T follicular helper cell (primary cell): ENCODE measurements at regions not wholly inside any gene's neighbourhood (a gene's known extent, or its start where the extent isn't known, plus 50 kb on each side); places are given as distances from the start of the nearest gene placed in this dataset.
"Not testable (repeated sequence)": the region's sequence is repeated elsewhere in the genome, so short reads cannot be mapped to it uniquely, and the experiment has no call there.

Experiments used
- DNase-seq: peaks from one replicate; pipeline ENCODE4 v3.0.0-alpha.2; 2020; ENCODE audit warnings: low read depth

DNA sequence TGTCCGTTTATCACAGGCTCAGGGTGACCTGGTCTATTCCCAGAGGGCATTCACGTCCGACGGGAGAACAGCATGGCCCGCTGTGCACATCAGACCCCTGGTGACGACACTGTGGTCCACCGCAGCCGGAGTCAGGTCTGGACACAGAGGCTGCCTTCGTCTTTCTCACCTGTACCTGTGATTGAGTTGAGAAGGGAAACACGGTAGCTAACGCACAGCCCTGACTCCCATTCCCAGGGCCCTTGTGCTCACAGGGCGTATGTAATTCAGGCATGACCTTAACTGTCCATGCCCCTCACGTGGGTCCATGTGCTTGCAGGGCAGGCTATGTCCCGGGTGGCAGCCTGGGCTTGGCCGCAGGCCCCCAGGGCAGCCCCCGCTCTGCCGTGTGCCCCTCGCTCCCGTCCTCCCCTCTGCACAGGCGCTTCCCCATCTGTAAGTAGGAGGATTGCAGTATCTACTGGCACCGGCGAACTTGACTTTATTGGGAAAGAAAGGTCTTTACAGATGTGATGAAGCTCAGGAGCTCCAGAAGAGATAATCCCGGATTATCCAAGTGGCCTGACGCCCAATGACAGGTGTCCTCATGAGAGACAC, 221.3 kb upstream of the TCERG1L start:
- DNase-seq: no peak

DNA sequence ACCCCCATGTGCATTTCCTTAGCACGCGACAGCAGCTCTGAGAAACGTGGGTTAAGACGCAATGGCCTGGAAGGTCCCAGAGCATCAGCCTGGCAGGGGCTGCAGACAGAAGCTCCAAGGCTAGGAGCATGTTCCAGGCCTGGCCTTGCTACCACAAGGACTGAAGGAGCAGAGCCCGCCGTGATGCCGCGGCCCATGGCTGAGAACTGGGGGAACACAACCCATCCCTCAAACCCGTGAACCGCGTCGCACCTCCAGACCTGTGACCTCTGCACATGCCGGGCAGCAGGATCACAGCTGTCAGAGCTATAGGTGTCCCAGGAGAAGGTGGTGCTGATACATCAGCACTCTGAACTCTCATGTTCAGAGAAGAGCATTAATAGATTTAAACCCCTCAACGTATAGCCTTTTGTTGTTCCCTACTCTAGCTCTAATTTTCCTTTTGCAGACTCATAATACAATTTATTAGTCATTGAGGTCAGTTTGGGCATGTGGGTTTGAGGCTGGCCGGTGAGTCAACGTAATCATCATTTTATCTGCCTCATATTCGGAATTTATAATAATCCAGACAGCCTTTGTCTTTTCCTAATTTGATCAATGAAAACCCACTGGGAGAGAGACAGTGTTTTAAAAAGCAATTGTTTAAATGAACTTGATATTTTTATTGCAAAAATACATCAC, 222.5 kb upstream of the TCERG1L start:
- DNase-seq: no peak

DNA sequence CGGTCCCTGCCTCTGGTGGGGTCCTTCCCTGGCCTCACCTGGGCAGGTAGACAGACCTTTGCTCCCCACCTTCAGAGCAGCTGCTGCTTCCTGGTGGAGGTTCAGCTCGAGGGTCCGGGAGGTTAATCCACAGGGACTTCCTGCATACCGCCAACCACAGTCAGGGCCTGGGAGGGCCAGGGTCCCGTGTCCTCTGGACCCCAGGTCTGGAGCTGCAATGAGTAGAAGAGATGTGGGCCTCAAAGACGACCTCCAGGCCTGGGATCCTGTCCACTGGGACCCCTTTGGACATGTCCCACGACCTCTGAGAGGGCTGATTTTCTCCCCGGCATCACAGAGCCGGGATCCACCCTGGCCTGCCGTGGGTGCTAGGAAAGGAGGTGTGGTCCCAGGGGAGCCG, 223.3 kb upstream of the TCERG1L start:
- DNase-seq: no peak

DNA sequence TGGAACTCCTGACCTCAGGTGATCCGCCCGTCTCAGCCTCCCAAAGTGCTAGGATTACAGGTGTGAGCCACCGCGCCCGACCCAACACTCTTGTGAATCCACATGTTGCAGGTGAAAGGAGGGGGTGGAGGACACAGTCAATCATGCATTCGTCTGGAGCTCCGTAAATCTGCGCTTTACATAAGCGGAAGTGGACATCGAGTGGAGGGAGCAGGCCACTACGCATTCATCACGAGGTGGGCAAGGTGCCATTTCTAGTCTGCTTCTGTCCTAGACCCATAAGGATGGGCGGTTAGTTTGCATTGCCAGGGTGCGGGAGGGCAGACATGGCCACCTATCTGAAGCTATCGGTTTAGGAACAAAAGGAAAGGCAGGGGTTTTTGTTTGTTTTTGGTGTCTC, 225.2 kb upstream of the TCERG1L start:
- no peak for DNase-seq

DNA sequence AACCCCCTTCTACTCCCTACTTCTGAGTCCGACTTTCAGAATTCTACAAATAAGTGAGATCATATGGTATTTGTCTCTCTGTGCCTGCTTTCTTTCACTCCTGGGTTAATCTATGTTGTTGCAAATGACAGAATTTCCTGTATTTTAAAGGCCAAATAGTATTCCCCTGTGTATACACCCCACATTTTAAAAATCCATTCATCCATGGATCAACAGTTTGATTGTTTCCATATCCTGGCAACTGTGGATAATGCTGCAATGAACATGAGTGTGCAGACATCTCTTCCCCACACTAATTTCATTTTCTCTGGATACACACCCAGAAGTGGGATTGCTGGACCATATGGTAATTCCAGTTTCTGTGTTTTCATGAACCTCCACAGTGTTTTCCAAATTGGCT, 225.8 kb upstream of the TCERG1L start:
- no peak for DNase-seq

DNA sequence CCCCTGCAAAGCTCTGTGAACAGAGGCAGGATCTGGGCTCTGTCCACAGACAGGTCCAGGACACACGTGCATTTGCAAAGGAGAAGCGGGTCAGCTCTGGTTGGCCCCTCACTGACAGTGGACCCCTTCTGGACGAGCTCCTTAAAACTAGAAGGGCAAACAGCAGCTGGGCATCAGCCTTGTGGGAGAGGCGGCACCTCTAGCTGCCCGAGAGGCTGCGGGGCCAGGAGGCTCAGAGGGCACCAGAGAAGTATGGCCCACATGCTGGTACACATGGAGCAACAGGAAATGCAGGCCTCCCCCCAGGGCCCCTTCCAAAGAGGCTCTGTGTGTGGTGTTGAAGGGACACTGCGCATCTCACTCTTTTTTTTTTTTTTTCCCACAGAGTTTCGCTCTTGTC, 233.0 kb upstream of the TCERG1L start:
- DNase-seq: no peak

DNA sequence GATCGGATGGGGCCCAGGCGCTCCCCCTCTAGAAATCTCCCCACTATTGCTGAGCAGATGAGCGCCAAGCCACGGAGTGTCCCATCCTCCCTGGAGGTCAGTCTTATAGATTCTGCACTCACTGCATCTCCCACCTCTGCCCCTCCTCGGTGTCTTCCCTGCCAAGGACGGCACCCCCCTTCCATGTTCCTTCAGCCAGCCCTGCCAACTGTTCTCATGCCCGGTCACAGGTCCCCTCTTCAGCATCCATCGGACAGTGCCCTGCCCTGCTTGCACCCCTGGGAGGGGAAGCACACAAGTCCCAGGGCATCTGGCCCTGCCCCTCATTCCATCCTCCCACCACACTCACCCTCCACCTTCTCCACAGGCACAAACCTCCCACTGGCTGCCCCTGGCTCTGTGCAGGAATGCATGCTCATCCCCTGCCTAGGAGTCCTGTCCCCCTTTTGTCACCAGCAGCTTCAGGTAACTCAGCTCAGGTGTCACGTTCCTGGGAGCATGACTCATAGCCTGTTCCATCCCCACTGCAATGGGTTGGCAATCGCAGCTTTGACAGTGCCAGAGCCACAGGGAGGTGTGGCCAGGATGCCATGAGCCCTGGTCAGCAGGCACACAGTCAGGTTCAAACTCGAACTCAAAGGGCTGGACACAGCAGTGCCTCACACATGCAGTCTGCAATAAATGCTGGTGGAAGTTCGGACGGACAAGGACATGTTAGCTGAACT, 234.7 kb upstream of the TCERG1L start:
- DNase-seq: no peak

DNA sequence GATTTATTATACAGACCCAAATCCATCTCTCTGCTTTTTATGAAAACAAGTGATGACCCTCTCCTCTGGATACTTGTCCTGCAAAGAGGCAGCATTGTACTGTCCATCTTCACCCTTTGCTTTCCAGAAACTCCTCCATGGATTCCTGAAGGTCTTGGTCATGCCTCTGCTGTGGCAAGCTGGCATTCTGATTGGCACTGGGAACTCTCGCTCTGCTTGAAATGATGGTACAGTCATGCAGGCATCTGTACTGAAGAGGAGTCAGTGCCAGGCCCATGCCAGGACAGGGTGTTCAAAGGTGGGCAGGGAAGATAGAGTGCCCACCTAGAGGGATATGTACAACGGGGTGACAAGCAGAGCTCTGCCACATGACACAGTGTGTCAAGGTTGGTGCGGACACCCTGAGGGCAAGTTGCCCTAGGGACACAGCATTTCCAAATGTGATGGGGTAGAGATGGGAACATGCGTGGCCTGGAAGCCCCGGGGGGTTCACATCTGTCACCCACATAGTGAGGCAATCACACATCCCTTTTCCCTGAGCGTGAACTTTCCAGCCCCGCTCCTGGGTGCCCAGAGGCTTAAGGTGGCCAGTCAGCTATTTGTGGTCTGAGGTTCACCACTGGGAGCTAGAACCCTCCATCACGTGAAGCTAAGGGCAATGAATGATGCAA, 235.7 kb upstream of the TCERG1L start:
- no peak for DNase-seq

DNA sequence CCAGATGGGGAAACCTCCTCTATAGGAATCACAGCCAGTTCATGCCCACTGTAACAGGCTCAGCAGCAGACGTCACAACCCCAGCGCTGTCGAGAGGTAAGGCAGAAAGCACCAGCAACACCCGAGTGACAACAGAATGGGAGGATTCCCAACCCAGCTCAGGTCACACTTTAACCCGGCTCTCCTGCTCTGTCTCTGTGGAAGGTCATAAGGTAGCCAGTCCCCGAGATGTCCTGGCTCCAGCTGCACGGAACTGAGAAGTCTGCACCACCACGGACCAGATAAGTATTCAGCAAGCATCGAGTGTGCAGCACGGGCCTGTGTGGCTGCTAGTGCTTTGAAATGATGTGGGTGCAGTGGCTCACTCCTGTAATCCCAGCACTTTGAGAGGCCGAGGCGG, 236.7 kb upstream of the TCERG1L start:
- no peak for DNase-seq

DNA sequence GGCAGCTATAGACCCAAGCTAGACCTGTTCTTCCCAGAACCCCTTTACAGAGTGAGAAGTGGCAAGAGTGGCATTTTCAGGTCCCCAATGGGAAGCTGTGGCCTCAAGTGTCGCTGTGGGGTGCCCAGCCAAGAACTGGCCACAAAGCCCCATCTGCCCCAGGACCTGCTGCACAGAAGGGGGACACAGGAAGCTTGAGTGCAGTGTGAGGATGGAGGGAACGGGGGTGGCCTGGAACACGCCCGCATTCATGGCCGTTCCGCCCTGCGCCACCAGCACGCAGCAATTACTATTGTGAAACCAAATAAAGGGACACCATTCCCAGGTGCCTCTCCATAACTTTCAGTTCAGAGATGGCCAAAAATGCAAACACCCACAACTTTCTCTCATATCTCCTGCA, 237.6 kb upstream of the TCERG1L start:
- DNase-seq: no peak

DNA sequence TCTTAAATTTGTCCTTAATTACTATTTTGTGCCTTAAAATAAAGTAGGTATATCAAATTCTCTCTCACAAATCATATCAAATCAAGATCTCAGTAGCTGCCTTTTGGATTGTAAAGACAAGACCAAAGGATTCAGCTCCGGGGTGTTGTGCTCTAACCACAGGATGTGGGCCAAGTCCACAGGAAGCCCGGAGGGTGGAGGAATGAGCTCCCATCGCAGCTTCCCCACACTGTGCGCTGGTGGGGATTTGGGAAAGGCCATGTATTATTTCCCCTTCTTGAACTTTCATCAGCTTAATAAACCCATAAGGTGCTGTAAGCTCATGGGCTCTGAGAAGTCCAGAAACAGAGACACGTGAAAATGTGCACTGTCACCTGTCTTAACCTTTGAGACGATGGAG, 241.6 kb upstream of the TCERG1L start:
- DNase-seq: no peak

DNA sequence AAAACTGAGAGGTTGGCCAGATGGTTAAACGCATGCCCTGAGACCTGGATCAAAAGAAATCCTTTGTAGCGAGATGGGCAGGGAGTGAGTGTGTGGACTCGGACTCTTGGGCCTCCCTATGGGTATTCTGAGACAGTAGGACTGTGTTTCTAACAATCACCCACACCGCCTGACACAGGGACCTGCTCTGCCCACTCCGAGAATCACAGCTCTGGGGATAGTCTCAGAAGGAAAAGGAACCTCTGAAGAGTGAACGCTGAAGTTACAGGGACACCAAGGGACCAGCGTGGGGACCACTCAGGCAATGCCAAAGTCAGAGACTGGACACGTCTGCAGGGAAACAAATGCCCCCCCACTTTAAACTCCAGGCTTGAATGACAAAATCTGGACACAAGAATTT, 242.1 kb upstream of the TCERG1L start:
- no peak for DNase-seq

DNA sequence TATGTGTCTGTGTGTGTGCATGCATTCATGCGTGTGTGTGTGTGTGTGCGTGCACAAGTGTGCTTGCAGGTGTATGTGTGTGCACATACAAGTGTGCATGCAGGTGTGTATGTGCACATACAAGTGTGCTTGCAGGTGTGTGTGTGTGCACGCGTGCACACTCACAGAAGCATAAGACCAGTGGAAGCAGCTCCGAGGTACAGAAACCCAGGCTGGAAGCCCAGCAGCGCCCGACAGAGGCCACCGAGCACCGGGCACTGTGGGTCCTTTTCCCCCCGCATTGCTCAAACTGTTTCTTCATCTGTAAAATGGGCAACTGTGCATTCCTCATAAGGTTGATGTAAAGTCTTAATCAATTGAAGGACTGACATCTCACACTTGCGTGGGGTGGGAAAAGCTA, 243.3 kb upstream of the TCERG1L start:
- no peak for DNase-seq

DNA sequence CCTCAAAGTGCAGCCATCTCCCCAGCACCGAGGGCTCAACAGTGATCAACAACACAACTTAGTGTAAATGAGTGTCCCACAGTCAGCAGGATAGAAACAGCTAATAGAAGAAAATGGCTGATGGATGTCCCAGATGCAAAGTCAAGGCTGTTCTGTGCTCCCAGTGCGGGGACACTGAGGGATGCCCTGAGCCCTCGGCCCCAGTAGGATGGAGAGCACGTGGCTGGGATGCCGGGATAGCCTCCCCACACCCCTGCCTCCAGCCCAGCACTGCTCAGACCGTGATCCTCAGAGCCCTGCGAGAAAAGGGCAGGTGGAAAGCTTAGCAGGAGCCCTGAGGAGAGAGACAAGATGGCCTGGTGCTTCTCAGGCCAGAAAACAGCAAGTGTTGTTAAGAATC, 243.9 kb upstream of the TCERG1L start:
- DNase-seq: no peak

DNA sequence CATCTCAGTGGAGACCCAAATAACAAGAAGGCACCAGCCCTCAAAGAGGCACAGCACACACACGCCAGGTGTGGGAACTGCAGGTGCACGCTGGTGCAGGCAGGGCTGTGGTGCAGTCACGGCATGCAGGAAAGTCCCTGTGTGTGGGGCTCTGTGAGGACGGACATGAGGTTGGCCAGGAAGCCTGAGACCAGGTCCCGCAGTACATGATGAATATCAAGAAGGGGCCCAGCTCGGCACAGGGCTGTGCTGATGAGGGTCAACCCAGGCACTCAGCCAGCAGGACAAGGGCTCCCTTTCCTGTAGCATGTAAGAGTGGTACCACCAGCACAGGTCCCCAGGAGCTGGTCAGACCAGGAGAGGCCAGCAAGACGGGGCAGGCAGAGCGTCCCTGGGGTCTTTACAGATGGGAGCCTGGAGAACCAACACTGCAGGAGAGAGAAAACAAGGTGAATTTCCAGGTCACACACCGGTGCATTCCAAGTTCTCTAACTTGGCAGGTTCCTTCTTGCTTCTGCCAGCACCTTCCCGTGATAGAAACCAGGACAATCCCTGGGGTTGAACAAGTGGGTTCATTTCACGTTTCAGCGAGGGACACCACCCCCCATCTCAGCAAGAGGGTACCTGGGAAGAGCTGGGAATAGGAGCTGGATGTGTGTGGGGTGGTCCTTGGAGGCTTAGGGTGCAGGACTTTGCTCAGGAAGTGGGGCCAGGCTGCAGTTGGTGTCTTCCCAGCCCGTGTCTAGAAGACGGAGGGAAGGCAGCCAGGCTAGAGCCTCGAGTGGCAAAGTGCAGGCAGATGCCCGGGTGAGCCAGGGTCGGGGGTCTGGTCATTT, 244.8 kb upstream of the TCERG1L start:
- DNase-seq: no peak

DNA sequence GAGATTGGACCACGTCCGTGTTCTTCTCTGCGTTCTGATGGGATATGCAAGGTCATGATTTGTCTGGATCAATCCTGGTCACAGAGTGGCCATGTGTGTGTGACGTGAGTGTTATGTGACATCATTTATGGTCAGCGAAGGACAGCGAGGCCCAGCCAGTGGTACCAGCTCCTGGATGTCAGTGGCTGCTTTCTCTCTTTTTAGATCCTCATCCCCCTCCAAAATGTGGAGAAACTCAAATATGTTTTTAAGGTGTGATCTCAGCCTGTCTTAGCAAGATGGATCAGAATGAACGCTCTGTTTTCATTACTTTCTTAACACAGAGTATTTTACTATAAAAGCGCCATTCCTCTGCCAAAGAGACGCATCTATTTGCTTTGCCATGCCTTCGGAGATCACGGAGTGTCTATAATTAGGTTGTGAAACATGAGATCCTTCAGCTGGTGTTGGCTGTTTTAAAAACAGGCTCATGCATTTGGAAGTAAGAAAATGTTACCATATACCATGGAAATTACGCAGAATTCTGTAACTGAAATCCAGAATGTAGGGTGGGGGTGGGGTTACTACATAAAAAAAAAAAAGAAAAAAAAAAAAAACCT, 245.5 kb upstream of the TCERG1L start:
- DNase-seq: no peak

DNA sequence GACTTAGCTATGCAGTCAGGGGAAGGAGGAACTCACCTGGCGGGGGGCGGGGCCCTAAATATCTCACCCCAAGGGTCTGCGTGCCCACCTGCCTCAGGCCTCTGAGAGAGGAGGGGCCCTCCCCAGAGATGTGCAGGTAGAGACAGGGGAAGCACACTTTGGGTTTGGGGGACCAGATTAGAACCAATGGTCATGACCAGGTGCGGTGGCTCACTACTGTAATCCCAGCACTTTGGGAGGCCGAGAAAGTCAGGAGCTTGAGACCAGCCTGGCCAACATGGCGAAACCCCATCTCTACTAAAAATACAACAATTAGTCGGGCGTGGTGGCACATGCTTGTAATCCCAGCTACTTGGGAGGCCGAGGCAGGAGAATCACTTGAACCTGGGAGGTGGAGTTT, 246.4 kb upstream of the TCERG1L start:
- DNase-seq: not testable (repeated sequence)

DNA sequence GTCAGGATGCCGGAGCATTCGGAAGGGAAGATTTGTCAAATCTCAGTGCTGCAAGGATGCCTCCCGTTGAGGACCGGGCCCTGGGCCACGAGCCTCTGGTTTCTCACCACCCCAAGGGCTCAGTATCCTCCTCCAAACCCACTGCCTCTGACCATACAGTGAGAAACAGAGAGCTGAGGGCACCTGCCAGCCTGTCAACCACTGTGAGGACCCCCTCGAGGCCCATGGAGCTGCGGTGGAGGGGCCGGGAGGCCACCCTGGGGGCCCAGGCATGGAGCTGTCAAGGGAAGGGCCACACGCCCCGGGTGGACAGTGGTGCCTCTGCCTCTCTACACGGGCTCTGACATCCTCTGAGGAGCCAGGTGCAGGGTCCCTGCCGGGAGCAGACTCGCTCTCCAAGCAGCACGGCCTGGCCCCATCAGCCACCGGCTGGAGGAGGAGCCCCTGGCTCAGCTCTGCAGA, 248.0 kb upstream of the TCERG1L start:
- no peak for DNase-seq

DNA sequence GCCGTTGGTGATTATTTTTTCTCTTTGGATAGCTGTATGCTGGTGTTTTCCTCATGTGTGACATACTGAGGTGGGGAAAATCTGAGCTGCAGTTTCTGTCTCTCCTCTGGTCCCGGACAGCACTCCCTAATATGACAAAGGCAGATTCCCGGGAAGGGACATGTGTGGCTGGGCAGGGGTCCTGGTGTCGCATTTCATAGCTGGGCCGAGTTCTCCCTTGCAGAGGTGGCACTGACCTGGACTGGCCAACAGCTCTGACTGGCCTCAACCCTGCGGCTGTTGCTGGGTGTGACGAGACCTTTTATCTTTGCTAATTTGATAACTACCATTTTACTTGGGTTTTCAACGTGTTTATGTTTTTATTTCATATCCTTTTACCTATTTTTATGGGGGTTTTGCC, 248.6 kb upstream of the TCERG1L start:
- DNase-seq: no peak

DNA sequence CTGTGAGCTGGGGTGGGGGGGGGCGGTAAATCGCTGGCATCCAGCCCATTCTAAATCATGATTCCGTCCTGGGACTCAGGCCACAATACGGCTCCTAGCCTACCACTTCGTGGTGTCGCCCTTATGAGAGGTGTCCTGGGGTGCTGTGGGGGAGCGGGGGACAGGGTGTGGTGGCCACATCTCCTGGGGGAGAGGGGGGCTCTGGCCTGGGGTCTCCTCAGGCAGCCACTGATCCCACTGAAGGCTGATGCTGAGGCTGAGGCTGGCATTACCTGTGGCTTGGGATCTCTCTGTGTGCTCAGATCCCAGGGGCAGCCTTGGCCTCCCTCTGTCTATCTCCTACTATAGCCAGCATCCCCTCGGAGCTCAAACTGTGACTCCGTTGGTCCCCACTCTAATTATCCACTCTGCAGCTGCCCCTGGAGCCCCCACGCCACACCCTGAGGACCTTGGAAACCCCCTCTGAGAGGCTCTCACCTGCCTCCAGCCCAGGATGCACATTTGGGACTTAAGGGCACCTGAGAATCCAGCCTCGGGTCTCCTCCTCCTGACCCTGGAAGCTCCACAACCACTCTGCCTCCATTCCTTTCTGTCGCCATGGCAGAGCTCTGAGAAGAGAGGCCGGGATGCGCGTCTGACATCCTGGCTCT, 249.3 kb upstream of the TCERG1L start:
- no peak for DNase-seq

DNA sequence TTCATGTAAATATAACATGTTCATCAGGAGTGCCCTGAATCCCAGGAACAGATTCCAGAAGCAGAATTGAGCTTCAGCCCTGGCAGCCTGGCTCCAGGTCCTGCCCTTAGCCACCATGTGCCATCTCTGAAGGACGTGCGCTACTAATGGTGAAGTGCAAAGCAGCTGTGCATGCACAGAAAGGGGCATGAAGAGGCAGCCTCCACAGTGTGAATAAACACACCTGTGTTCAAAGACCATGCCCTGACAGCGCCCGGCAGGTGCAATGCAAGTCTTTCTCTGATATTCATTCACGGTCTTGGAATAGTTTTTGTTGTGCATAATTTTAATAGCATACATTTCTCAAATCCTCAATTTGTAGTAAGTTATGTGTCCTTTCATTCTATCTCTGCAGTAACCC, 250.4 kb upstream of the TCERG1L start:
- no peak for DNase-seq
